GM18858 (cell line): ENCODE measurements at regions not wholly inside any gene's neighbourhood (a gene's known extent, or its start where the extent isn't known, plus 50 kb on each side); places are given as distances from the start of the nearest gene placed in this dataset.

Source experiments
- ATAC-seq: cut with Tn5 transposase; IDR thresholded peaks from one replicate; pipeline ENCODE4 v1.9.1; 2021; ENCODE audit not compliant: unreplicated experiment

DNA sequence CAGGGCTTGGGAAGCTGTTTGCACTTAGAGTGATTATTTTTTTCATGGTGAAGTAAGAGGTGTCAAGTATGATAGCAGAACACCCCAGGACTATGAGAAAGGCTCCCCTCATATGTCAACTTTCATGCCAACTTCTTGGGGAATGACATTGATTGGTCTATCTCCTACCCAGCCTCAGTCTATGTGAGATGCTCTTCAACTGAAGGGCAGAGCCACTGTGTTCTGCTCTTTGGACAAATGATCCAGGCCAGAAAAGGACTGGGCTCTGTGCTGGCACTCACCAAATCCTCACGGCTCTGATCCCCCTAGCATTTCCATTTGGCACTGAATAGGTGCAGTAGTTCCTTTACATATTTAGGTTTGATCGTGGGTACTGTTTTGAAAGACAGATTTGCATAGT is 151.1 kb downstream of the DMRT2 start:
- ATAC-seq, result no peak

DNA sequence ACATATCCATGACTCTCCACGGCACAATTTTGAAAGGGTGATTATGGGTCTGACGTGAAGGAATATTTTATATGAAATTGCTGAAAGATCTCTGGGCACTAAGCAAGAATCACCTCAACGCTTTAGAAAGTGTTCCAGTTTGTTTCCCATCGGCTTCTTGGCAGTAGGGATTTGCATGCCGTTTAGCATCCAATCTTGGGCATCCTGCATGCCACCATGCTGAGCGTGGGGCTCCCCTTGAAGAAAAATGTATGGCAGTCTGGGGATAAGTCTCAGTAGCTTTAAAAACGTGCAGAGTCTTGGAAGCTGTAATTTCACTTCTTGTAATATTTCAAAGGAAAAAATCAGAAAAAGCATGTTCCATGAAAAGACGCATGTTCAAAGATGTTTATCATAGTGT is 151.7 kb downstream of the DMRT2 start:
- ATAC-seq, result no peak

DNA sequence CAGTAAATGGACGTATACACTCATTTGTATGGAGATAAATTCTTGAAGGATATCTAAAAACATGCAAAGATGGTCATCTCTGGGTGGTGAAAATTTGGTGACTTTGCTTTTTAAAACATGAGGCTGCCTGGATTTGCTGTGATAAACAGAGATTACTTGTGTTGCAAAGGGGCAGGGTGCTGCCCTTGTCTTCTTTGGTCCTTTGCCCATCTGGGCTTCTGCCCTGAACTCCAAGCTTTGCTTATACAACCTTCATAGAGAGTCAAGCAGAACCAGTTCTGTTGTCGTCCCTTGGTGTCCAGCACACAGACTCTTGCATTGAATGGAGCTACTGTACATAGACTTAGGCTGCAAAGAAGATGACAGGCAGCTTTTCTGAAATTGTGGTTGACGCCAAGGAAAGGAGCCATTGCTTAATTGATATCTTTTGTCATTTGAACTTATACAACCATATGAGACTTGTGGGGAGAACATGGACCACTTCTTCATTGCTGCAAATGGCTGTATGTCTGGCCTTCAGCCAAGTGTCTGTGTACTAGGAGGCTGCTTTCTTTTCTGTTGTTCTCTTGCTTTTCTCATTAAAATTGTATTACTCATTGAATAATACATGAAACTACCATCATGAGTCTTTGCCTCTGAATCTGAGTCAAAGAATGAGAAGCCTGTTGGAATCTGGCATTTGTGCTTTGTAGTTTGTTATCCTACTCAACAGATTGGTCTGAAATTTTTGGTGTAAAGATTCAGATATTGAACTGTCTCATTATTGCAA is 152.5 kb downstream of the DMRT2 start:
- ATAC-seq, result no peak

DNA sequence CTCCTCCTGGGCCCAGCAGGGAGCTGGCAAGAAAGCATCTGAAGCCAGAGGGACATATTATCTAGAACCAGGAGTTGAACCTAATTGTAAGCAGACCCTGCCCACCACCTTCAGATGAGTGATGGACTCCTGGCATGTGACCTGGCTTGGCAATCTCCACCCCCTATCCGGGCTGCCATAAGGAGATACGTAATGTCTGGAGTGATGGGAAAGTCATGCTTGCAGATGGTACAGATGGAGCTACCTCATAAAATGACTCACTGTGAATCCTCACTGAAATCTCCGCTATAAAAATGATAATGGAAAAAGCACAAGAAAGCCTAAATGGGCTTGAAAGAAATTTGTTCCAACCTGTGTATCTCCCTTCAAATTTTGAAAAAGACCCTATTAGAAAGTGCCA is 157.5 kb downstream of the DMRT2 start:
- ATAC-seq, result no peak

DNA sequence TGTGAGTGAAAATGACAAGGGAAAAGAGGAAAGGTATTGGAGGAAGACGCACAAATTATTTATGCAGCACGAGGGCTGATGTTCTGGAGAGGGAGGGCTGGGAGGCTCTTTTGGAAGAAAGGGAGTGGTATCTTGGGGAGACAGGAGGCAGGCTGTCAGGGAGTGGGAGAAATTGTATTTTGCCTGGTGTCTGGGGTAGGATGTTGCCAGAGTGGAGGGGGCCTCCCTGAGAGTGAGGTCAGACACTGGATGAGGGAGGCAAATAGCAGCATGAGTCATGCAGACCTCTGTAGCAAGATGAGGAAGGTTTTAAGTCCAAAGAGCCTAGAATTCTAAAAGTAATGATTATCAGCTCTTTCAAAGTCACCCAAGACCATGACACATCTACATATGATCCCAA is 158.0 kb downstream of the DMRT2 start:
- no peak for ATAC-seq

DNA sequence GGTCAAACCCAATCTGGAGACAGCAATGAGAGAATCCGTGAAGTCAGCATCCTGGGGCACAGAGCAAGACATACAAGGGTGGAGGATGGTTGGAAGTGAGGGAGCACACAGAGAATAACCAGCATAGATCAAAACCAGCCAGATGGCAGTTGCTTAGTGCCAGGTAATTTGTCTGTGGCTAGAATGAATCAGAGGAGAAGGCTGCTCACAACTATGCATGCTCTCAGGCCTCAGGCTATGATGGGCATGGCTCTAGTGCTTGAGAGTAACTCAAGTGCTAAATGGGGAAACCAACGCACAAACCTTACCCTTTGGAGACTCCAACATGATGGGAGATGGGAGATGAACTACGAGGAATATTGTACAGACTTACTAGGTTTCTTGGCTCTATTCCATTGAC is 160.8 kb downstream of the DMRT2 start:
- ATAC-seq, result no peak

DNA sequence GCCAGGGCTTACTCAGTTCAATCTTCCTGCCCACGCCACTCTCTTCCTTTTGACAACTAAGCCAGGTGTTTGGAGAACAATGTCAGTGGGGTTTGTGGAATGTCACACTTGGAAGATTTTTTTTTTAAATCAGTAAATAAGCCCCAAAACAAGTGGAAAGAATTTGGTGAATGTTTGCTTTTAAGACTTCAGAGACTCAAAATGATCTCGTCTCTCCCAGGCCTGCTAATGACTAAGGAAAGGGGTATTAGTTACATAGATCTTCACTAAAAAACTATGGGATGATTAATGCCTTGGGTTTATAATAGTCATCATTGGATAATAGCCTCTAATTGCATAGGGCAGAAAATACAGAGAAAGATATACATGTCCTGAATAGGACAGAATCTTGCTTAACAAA is 166.4 kb downstream of the DMRT2 start:
- no peak for ATAC-seq

DNA sequence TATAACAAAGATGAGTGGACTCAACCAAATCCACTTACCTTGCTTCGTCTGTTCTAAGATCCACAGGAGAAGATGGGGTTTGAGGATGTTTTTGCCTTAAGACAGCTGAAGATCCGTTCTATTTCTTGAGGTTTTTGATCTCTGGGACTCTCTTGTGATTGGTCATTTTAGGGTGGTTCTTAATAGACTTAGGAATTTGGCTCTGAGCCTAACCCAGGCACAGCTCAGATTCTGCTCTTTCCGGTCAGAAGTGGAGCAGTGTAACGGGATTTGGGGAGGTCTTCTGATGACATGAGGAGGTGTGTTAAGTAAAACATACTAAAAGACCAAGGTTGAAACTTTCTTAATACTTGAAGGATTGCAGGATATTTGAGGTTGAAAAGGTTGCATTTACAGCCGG is 166.9 kb downstream of the DMRT2 start:
- ATAC-seq, result no peak

DNA sequence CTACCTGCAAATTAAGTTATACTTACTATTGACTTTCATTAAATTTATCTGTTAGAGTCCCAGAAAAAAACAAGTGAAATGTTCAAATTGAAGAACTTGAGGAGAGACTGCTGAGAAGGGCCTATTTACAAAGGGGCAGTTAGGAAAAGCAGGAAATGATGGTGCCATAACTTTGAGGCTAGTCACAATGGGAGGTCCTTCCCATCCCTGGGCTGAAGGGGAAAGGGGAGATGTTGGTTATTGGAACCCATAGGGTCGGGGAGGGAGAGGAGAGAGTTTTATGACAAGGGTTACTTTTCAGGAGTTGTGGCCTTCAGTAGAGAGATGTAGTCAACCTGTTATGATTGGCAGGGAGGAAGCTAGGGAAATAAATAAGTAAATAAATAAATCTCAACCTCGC is 169.1 kb downstream of the DMRT2 start:
- no peak for ATAC-seq

DNA sequence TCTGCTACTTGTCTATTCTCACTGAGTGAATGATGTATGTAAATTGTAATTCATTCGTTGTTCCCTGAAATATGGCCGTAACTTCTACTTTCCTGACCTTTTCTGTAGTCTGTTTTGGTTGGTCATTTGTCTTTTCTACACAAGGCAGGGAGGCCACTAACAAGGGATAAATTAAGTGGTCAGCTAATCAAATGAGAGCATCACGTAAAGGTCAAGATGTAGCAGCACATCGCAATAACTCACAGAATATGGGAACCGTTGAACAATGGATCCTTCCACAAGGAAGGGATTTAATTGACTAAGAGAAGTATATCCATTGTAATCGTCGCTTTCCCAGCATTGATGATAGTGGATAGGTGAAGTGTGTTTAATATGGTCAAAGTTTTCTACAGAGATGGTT is 171.1 kb downstream of the DMRT2 start:
- no peak for ATAC-seq

DNA sequence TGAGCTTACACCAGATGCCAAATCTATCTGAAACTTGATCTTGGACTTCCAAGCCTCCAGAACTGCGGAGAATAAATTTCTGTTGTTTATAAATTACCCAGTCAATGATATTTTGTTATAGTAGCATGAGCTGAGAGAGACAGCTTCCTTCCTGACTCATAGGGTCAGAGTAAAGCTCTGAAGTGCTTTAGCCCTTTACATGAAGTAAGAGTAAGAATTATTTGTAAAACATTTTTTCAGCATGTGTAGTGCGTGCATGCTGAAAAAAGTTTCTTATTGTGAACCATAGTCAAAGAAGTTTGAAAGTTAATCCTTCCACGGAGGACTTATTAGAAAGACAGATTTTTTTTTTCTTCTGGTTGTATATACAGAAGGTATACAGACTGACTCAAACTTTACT is 172.4 kb downstream of the DMRT2 start:
- no peak for ATAC-seq

DNA sequence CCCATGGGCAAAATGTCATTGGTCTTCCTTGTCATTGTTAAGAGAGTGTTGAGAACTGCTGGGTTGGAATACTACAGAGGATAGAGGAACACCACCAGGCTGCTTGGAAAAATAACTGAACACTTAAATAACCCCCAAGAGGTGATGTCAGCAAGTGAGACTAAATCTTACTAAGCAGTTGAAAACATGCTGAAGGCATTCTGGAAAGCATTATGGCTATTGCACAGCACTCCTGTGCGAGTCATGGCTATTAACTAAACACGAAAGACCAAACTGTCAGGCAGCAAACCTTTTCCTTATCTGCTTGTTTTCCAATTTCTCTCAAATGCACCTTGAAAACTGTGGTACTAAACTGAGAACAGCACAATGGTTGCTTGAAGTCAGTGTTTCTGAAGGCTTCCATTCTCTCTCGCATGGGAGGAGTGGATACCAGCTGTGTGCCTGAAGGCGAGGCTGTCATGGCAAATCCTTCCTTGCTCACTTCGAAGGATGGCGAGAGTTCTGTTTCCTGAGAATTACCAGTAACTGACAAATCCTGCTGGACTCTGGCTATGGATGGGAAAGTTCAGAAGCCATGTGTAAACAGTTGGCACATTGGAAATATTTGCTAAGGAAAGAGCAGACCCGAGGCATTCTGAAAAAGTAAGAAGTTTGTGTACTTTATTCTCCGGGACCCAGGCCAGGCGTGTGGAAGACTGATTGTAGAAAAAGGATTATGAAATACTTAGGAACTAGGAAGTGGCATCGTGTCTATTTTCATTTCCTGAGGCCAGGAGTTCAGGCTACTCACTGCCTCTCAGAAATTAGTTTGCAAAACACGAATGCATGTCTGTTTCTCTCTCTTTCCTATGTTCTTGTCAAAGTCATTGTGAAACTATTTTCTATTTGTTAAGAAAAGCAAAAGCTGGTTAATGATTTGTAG is 182.1 kb downstream of the DMRT2 start:
- no peak for ATAC-seq

DNA sequence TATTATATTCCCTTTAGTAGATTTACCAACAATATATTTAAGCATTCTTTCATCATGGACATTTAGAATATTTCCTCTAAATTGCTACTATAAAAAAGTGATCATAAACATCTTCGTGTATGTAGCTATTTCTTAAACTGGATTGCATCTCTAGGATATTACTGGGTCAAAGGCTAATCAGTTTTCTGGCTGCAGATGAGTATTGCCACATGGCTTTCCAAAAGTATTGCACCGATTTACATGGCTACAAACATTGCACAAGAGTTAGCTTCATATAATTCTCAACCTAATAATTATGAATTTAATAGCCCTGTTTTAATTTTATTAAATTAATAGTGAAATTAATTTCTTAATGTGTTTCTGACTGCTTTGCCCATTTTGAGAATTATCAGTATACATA is 183.4 kb downstream of the DMRT2 start:
- ATAC-seq, result no peak

DNA sequence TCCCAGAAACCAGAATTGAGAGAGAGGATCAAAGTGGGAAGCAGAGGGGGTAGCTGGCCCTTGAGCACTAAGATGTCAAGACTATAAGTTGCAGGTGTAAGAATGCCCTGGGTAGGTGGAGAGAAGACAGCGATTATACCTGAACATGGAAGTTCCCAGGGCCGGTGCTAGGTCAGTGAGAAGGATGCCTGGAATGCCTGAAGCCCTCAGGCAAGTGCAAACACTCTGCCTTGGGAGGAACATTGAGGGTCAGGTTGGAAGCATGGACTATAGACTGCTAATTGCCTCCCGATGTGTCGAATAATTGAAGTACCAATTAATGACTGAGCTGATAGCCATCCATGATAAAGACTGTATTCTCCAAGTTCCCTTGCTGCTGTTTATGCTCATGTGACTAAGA is 185.5 kb downstream of the DMRT2 start:
- ATAC-seq, result no peak

DNA sequence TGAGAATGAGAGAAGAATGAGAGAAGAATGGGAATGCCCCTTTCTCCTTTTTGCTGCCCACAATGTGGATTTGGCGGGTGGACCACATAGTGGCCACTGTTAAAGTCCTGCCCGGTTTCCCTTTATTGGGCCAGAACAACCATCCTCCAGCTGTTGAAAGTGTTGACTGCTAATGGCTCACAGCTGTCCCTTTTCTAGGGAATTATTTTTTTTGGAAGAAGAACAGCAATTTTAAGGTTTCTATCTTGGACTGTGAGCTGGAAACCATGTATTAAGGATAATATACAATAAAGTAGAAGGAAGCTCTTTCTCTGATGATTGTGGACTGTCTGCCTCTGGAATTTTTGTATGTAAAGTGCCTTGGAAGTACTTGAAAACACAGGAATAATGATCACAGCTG is 185.9 kb downstream of the DMRT2 start:
- ATAC-seq, result no peak

DNA sequence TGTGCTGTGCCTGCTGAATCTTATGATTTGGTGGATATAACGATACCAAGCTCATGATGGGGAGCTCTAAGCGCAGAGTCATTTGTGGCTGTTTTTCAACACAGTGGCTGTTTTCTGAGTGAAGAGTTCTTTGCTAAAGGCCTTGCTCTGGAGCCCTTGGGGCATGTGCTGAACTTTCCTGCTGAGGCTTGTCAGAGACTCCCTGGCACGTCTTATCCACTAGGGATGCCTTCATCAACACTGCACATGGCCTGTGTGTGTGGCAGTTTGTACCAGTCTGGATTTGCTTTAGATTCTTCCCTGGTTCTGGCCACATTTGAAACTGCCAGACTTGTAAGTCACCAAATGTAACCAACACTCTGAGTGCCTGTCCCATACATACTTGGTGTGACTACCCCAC is 188.2 kb downstream of the DMRT2 start:
- ATAC-seq, result no peak

DNA sequence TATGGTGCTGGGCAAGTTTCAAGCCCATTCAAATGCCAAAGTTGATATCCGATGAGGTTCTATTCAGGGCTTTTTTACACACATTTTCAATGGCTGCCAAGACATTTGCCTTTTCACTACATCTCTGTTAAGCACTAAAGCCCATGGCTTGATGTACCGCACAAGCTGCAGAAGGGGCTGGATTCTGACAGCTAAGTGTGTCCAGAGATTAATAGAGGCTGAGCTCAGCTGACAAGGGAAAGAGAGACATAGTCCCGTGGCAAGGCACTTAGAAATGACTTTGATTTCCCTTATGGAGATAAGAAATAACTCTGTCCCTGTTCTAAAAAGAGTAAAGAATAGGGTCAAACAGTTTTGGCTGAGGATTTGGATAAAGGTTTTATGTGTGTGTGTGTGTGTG is 198.6 kb downstream of the DMRT2 start:
- ATAC-seq, result no peak

DNA sequence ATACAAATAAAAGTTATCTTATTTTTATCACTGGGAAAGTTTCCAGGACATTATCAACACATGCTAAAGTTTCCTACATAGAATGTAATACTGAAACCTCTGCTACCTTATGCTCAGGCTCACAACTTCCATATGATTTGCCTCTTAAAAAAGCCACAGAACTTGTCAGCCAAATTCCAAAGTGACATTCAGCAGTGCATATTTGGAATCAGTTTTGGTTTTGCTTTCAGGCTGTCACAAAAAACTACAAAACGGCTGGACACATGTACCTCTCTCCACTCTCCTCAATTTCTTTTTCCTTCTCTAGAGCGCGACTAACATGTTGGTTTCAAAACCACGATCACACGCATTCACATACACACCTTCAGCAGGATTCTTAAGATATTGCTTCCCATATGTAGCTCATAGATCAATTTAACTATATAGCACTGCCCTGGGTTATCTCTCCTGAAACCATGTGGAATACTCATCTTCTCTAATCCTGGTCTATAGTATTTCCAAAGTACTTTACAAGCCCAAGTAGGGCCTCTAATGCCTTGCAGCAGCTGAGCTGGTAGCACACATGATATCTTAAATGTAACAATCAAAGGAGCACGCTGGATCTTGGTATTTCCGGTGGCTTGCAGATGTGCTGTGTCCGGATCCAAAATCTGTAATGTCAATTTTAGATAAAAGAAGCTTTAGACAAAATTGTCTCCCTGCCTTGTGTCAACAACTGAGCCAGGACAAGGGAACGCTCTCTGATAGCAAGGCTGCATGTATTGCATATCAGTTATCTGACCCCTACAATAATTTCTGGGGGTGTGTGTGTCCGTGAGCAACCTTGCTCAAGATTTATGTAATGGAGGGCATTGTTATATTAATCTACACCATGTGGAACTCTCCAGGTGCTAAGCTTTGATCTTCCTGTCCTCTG is 203.2 kb downstream of the DMRT2 start:
- ATAC-seq, result no peak

DNA sequence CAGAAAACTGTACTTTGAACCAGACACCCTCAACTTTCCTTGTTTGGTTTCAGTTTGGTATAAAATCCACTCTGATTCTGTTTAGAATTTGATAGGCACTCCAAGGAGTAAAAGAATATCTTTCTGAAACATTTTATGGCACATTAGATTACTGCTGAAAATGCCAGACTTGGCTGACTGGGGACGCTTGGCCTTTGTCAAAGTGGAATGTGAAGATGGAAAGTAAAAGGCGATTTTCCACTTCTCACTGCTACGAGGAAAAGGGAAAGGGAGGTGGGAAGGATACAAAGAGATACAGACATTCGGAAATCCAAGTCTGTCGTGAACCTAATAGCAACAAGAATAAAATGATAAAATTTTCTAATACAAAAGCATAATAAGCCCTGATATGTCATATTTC is 203.9 kb downstream of the DMRT2 start:
- ATAC-seq, result no peak

DNA sequence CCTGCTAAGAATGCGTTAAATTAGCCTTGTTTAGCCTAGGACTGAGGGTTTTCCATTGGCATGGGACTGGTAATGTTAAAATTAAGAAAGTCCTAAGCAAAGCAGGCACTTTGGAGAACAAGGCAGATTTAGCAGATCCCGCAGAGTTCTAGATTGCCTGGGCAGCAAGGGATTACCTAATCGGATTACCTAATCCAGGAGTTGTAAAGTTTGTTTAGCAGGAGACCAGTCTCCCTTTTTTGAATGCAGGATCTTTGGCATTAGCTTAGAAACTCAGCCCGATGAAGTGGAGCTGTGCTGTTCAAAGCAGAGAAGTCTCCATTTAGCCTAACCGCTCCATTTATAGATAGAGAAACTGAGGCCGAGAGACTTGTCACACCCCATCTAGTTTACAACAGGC is 206.0 kb downstream of the DMRT2 start:
- ATAC-seq, result no peak

DNA sequence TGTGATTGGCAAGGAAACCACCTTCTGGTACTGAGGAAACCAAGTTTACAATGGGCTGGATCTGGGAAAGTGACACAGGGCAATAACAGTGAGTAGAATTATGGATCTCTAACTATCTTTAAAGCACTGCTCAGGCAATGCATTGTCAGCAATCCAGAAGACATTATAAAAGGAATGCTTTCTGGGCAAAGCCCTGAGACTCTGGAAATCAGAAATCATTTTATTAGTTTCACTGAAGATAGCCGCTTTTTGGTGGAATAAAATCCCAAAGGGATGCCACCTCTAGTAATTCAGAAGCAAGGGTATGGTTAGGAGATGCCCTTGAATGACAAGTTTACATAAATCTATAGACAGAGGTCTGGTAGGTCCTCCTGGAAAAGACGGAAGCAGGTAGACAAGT is 211.1 kb downstream of the DMRT2 start:
- no peak for ATAC-seq
